Stimulated activated naive CD8-positive, alpha-beta T cell treated with anti-CD3 and anti-CD28 coated beads, Interleukin-15, Interleukin-2, amounts not matched to agents 100 U/mL and 50 U/mL, for 24 hours (primary cell): ENCODE measurements at regions not wholly inside any gene's neighbourhood (a gene's known extent, or its start where the extent isn't known, plus 50 kb on each side); places are given as distances from the start of the nearest gene placed in this dataset.
"Not testable (repeated sequence)": the region's sequence is repeated elsewhere in the genome, so short reads cannot be mapped to it uniquely, and the experiment has no call there.

Source experiments
- ATAC-seq: fragments of 150-1000 bp; cut with Tn5 transposase; one replicate; pipeline ENCODE4 v1.10.0; 2021
- DNase-seq: peaks from one replicate; pipeline ENCODE4 v3.0.0; 2021

GRCh38 chr1:191669629-191670028 lies 488.6 kb upstream of the RGS18 start:
- DNase-seq, result no peak
- no peak for ATAC-seq

- ATAC-seq (no peak), DNase-seq (no peak)
These were observed 487.0 kb upstream of the RGS18 start for GRCh38 chr1:191671236-191671635.

- ATAC-seq, result no peak
- no peak for DNase-seq
These were observed 483.6 kb upstream of the RGS18 start for GRCh38 chr1:191674626-191675179.

GRCh38 chr1:191675856-191676783 lies 482.1 kb upstream of the RGS18 start:
- DNase-seq (no peak), ATAC-seq (no peak)

GRCh38 chr1:191685669-191686068 lies 472.6 kb upstream of the RGS18 start:
- ATAC-seq (no peak), DNase-seq (no peak)

GRCh38 chr1:191687721-191688120 lies 470.5 kb upstream of the RGS18 start:
- DNase-seq (no peak), ATAC-seq (no peak)

- ATAC-seq (no peak), DNase-seq (no peak)
These were observed 467.3 kb upstream of the RGS18 start for GRCh38 chr1:191690931-191691330.

- ATAC-seq, result no peak
- no peak for DNase-seq
These were observed 464.5 kb upstream of the RGS18 start for GRCh38 chr1:191693797-191694196.

- ATAC-seq (no peak), DNase-seq (no peak)
These were observed 462.4 kb upstream of the RGS18 start for GRCh38 chr1:191695865-191696264.

- no peak for ATAC-seq
- no peak for DNase-seq
These were observed 461.9 kb upstream of the RGS18 start for GRCh38 chr1:191696354-191696753.

- no peak for ATAC-seq
- no peak for DNase-seq
These were observed 460.7 kb upstream of the RGS18 start for GRCh38 chr1:191697556-191697955.

- no peak for ATAC-seq
- no peak for DNase-seq
These were observed 460.0 kb upstream of the RGS18 start for GRCh38 chr1:191698246-191698645.

GRCh38 chr1:191699343-191699742 lies 458.9 kb upstream of the RGS18 start:
- DNase-seq (no peak), ATAC-seq (no peak)

- no peak for DNase-seq
- no peak for ATAC-seq
These were observed 457.3 kb upstream of the RGS18 start for GRCh38 chr1:191700922-191701321.

GRCh38 chr1:191702124-191702523 lies 456.1 kb upstream of the RGS18 start:
- no peak for ATAC-seq

GRCh38 chr1:191707288-191707687 lies 451.0 kb upstream of the RGS18 start:
- DNase-seq (no peak), ATAC-seq (no peak)

More at GRCh38 chr1:191702124-191702523, 456.1 kb upstream of the RGS18 start:
- no peak for DNase-seq

- no peak for DNase-seq
- ATAC-seq, result no peak
These were observed 449.0 kb upstream of the RGS18 start for GRCh38 chr1:191709215-191709614.

GRCh38 chr1:191711961-191712360 lies 446.3 kb upstream of the RGS18 start:
- no peak for ATAC-seq
- no peak for DNase-seq

GRCh38 chr1:191714845-191715244 lies 443.4 kb upstream of the RGS18 start:
- no peak for DNase-seq
- no peak for ATAC-seq

GRCh38 chr1:191729742-191730141 lies 428.5 kb upstream of the RGS18 start:
- DNase-seq (no peak), ATAC-seq (no peak)

- ATAC-seq, DNase-seq: not testable (repeated sequence)
These were observed 426.5 kb upstream of the RGS18 start for GRCh38 chr1:191731608-191732302.

- no peak for ATAC-seq
- DNase-seq, result no peak
These were observed 423.9 kb upstream of the RGS18 start for GRCh38 chr1:191734321-191734720.

GRCh38 chr1:191739544-191739943 lies 418.7 kb upstream of the RGS18 start:
- no peak for DNase-seq
- ATAC-seq, result no peak
